IPS-18a (cell line): ENCODE measurements at regions not wholly inside any gene's neighbourhood (a gene's known extent, or its start where the extent isn't known, plus 50 kb on each side); places are given as distances from the start of the nearest gene placed in this dataset.
"Not testable (repeated sequence)": the region's sequence is repeated elsewhere in the genome, so short reads cannot be mapped to it uniquely, and the experiment has no call there.

Source experiments
- H3K27ac ChIP-seq: one replicate; pipeline ENCODE4 v1.5.1; 2013; ENCODE audit warnings: low read length
- H3K27me3 ChIP-seq: one replicate; pipeline ENCODE4 v1.6.1; 2013; ENCODE audit warnings: mild to moderate bottlenecking, low read length; ENCODE audit not compliant: control insufficient read depth, insufficient read depth
- H3K36me3 ChIP-seq: one replicate; pipeline ENCODE4 v1.6.1; 2013; ENCODE audit warnings: low read depth, low read length; ENCODE audit not compliant: control insufficient read depth
- H3K4me1 ChIP-seq: one replicate; pipeline ENCODE4 v1.6.1; 2013; ENCODE audit warnings: low read depth, low read length; ENCODE audit not compliant: control insufficient read depth
- H3K4me3 ChIP-seq: one replicate; pipeline ENCODE4 v1.5.1; 2013; ENCODE audit warnings: low read length
- H3K9ac ChIP-seq: one replicate; pipeline ENCODE4 v1.6.1; 2013; ENCODE audit warnings: mild to moderate bottlenecking, low read length, moderate library complexity
- H3K9me3 ChIP-seq: one replicate; pipeline ENCODE4 v1.6.1; 2013; ENCODE audit warnings: low read depth, low read length; ENCODE audit not compliant: control insufficient read depth

GRCh38 chr4:177803151-177803550, 360.9 kb upstream of the AGA start:
- Histone ChIP-seq H3K9me3 (no peaks in the 10 kb centered on the region), H3K9ac (no peak overlapping the region), H3K27ac (no peak overlapping the region), H3K27me3 (no peaks in the 10 kb centered on the region), H3K4me1 (no peaks in the 10 kb centered on the region), H3K36me3 (no peaks in the 10 kb centered on the region), H3K4me3 (no peak overlapping the region)

- no peak overlapping the region for H3K9ac ChIP-seq
- no peaks in the 10 kb centered on the region for H3K36me3 ChIP-seq
- no peak overlapping the region for H3K4me3 ChIP-seq
- H3K4me1 ChIP-seq = no peaks in the 10 kb centered on the region
- no peaks in the 10 kb centered on the region for H3K27me3 ChIP-seq
- H3K9me3 ChIP-seq = no peaks in the 10 kb centered on the region
- H3K27ac ChIP-seq = no peak overlapping the region
These were observed 367.6 kb upstream of the AGA start for GRCh38 chr4:177809791-177810190.

GRCh38 chr4:177810220-177810619, 368.0 kb upstream of the AGA start:
- Histone ChIP-seq H3K27me3 (no peaks in the 10 kb centered on the region), H3K9ac (no peak overlapping the region), H3K4me3 (no peak overlapping the region), H3K36me3 (no peaks in the 10 kb centered on the region), H3K27ac (no peak overlapping the region), H3K9me3 (no peaks in the 10 kb centered on the region), H3K4me1 (no peaks in the 10 kb centered on the region)

- not testable (repeated sequence) for H3K9me3 ChIP-seq, H3K4me1 ChIP-seq, H3K27me3 ChIP-seq, H3K27ac ChIP-seq, H3K36me3 ChIP-seq, H3K4me3 ChIP-seq, H3K9ac ChIP-seq
These were observed 376.2 kb upstream of the AGA start for GRCh38 chr4:177818392-177818791.

GRCh38 chr4:177826973-177827372, 384.7 kb upstream of the AGA start:
- Histone ChIP-seq H3K4me3 (no peak overlapping the region), H3K9ac (no peak overlapping the region), H3K9me3 (no peaks in the 10 kb centered on the region), H3K36me3 (no peaks in the 10 kb centered on the region), H3K27me3 (no peaks in the 10 kb centered on the region), H3K27ac (no peak overlapping the region), H3K4me1 (no peaks in the 10 kb centered on the region)

- no peaks in the 10 kb centered on the region for H3K9me3 ChIP-seq
- no peak overlapping the region for H3K4me3 ChIP-seq
- no peaks in the 10 kb centered on the region for H3K36me3 ChIP-seq
- H3K9ac ChIP-seq = no peak overlapping the region
- H3K4me1 ChIP-seq = no peaks in the 10 kb centered on the region
- no peaks in the 10 kb centered on the region for H3K27me3 ChIP-seq
- H3K27ac ChIP-seq = no peak overlapping the region
These were observed 399.0 kb upstream of the AGA start for GRCh38 chr4:177841258-177841657.

GRCh38 chr4:177853229-177853628, 411.0 kb upstream of the AGA start:
- Histone ChIP-seq H3K9ac (no peak overlapping the region), H3K36me3 (no peaks in the 10 kb centered on the region), H3K27me3 (no peaks in the 10 kb centered on the region), H3K4me1 (peaks cover 20% of the 10 kb centered on the region), H3K4me3 (no peak overlapping the region), H3K27ac (no peak overlapping the region), H3K9me3 (peaks cover 8% of the 10 kb centered on the region)

- Histone ChIP-seq H3K4me3 (no peak overlapping the region), H3K36me3 (no peaks in the 10 kb centered on the region), H3K4me1 (peaks cover 20% of the 10 kb centered on the region), H3K9me3 (no peaks in the 10 kb centered on the region), H3K27me3 (no peaks in the 10 kb centered on the region), H3K27ac (no peak overlapping the region), H3K9ac (no peak overlapping the region)
These were observed 413.4 kb upstream of the AGA start for GRCh38 chr4:177855507-177856197.

GRCh38 chr4:177860171-177860570, 417.9 kb upstream of the AGA start:
- Histone ChIP-seq H3K4me1 (peaks cover 14% of the 10 kb centered on the region), H3K9ac (no peak overlapping the region), H3K9me3 (no peaks in the 10 kb centered on the region), H3K27ac (no peak overlapping the region), H3K27me3 (no peaks in the 10 kb centered on the region), H3K4me3 (no peak overlapping the region), H3K36me3 (no peaks in the 10 kb centered on the region)

GRCh38 chr4:177861551-177862094, 419.4 kb upstream of the AGA start:
- H3K9me3 ChIP-seq = no peaks in the 10 kb centered on the region
- no peaks in the 10 kb centered on the region for H3K4me1 ChIP-seq
- no peaks in the 10 kb centered on the region for H3K36me3 ChIP-seq
- no peak overlapping the region for H3K9ac ChIP-seq
- H3K27me3 ChIP-seq = no peaks in the 10 kb centered on the region
- no peak overlapping the region for H3K27ac ChIP-seq
- no peak overlapping the region for H3K4me3 ChIP-seq

- no peaks in the 10 kb centered on the region for H3K36me3 ChIP-seq
- no peak overlapping the region for H3K27ac ChIP-seq
- no peaks in the 10 kb centered on the region for H3K27me3 ChIP-seq
- H3K4me3 ChIP-seq = no peak overlapping the region
- no peak overlapping the region for H3K9ac ChIP-seq
- H3K9me3 ChIP-seq = no peaks in the 10 kb centered on the region
- H3K4me1 ChIP-seq = no peaks in the 10 kb centered on the region
These were observed 420.4 kb upstream of the AGA start for GRCh38 chr4:177862541-177863176.

GRCh38 chr4:177879851-177880250, 437.6 kb upstream of the AGA start:
- Histone ChIP-seq H3K4me1 (no peaks in the 10 kb centered on the region), H3K4me3 (no peak overlapping the region), H3K9me3 (no peaks in the 10 kb centered on the region), H3K9ac (no peak overlapping the region), H3K27me3 (no peaks in the 10 kb centered on the region), H3K27ac (no peak overlapping the region), H3K36me3 (no peaks in the 10 kb centered on the region)
